BE2C (cell line): ENCODE measurements at regions not wholly inside any gene's neighbourhood (a gene's known extent, or its start where the extent isn't known, plus 50 kb on each side); places are given as distances from the start of the nearest gene placed in this dataset.

ENCODE experiments used
- DNase-seq: peaks from one replicate; pipeline ENCODE4 v3.0.0-alpha.2; 2020
- H3K27me3 ChIP-seq: fragments of 250-450 bp; sonication (Bioruptor Pico); 2 replicates; pipeline ENCODE4 v1.5.1; 2020; ENCODE audit warnings: mild to moderate bottlenecking
- H3K36me3 ChIP-seq: fragments of 250-450 bp; sonication (Bioruptor Pico); 2 replicates; pipeline ENCODE4 v1.5.1; 2020; ENCODE audit warnings: mild to moderate bottlenecking
- H3K4me1 ChIP-seq: fragments of 250-450 bp; sonication (Bioruptor Pico); 2 replicates; pipeline ENCODE4 v1.5.1; 2020
- H3K4me3 ChIP-seq: 2 replicates; pipeline ENCODE4 v1.5.1; 2011; ENCODE audit warnings: low read depth, low read length
- H3K9me3 ChIP-seq: fragments of 250-450 bp; sonication (Bioruptor Pico); 2 replicates; pipeline ENCODE4 v1.5.1; 2020
- TF ChIP-seq, protein P1 (sequence below): IDR thresholded peaks from 2 replicates; pipeline ENCODE4 v1.5.1; 2012; ENCODE audit warnings: mild to moderate bottlenecking, low read depth, low read length

DNA sequence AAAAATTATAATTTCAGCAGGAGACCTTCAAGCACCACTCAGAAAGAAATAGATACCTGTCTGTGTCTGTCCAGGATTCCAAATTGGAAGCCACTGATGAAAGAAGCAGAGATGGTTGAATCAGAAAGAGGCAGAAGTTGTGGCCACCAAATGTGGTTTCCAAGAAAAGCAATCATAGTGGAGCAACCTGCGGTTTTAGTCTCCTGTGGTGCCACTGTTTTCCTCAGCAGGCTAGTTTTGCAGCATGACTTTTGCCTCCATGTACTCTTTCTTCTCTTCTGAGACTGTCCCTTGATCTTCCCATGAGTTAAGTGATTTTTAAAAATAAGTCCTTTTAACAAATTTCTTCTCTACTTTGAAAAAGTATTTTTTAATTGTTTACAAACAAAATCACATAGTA lies 535.8 kb downstream of the CYLC2 start:
- no peaks in the 10 kb centered on the region for H3K4me1 ChIP-seq
- no peak for DNase-seq
- TF ChIP-seq, protein P1, sequence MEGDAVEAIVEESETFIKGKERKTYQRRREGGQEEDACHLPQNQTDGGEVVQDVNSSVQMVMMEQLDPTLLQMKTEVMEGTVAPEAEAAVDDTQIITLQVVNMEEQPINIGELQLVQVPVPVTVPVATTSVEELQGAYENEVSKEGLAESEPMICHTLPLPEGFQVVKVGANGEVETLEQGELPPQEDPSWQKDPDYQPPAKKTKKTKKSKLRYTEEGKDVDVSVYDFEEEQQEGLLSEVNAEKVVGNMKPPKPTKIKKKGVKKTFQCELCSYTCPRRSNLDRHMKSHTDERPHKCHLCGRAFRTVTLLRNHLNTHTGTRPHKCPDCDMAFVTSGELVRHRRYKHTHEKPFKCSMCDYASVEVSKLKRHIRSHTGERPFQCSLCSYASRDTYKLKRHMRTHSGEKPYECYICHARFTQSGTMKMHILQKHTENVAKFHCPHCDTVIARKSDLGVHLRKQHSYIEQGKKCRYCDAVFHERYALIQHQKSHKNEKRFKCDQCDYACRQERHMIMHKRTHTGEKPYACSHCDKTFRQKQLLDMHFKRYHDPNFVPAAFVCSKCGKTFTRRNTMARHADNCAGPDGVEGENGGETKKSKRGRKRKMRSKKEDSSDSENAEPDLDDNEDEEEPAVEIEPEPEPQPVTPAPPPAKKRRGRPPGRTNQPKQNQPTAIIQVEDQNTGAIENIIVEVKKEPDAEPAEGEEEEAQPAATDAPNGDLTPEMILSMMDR, result no peak

DNA sequence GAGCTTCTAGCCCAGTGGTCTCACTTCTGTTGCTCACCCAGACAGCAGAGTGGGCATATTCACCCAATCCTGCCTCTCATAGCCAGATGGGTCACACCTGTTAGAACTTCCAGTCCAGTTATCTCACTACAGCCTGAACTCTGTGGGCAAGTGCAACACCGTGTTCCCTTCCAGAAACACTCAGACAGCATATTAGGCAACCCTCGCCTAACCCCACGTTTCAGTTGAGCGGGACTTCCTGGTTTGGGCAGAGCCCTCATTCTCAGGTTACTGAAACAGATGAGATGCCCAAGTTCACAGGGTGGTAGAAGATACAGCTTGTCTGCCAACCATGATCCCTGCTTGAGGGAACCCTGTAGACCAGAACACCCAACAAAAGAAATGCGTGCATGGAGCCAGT lies 538.2 kb downstream of the CYLC2 start:
- H3K36me3 ChIP-seq, result no peaks in the 10 kb centered on the region
- TF ChIP-seq, protein P1, result no peak
- no peaks in the 10 kb centered on the region for H3K4me1 ChIP-seq
- DNase-seq, result no peak
- H3K27me3 ChIP-seq, result no peaks in the 10 kb centered on the region
- H3K4me3 ChIP-seq, result no peak overlapping the region
- H3K9me3 ChIP-seq, result no peaks in the 10 kb centered on the region

More for the DNA sequence above, 535.8 kb downstream of the CYLC2 start:
- H3K4me3 ChIP-seq, result no peak overlapping the region
- H3K27me3 ChIP-seq, result no peaks in the 10 kb centered on the region
- no peaks in the 10 kb centered on the region for H3K9me3 ChIP-seq
- H3K36me3 ChIP-seq, result no peaks in the 10 kb centered on the region

- H3K36me3 ChIP-seq, result no peaks in the 10 kb centered on the region
- no peaks in the 10 kb centered on the region for H3K27me3 ChIP-seq
- no peak overlapping the region for H3K4me3 ChIP-seq
- TF ChIP-seq, protein P1, result no peak
- H3K4me1 ChIP-seq, result no peaks in the 10 kb centered on the region
- H3K9me3 ChIP-seq, result no peaks in the 10 kb centered on the region
- no peak for DNase-seq
Observed at GRCh38 chr9:103537426-103537825, 542.3 kb downstream of the CYLC2 start.

DNA sequence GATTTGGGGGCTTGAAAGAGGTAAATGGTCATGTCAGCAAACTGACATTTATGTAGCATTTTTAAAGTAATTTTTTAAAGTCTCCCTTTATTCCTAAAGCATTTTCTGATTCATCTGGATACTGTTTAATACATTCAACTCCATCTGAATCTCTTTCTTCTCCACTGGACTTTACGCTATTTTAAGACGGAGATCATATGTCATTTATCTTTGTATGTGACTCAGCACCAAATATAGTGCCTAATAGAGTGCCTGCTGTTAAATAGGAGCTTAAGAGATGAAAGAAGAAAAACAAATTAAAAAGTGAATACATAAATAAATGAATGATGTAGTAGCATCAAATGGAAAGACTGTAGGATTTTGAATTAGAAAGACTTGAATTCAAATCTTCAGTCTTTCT lies 548.8 kb upstream of the SMC2 start:
- no peaks in the 10 kb centered on the region for H3K4me1 ChIP-seq
- no peaks in the 10 kb centered on the region for H3K9me3 ChIP-seq
- H3K36me3 ChIP-seq, result no peaks in the 10 kb centered on the region
- no peaks in the 10 kb centered on the region for H3K27me3 ChIP-seq
- H3K4me3 ChIP-seq, result no peak overlapping the region
- DNase-seq, result no peak
- TF ChIP-seq, protein P1, result no peak

GRCh38 chr9:103552712-103553111 lies 541.4 kb upstream of the SMC2 start:
- H3K4me3 ChIP-seq, result no peak overlapping the region
- H3K4me1 ChIP-seq, result no peaks in the 10 kb centered on the region
- no peak for DNase-seq
- H3K36me3 ChIP-seq, result no peaks in the 10 kb centered on the region
- TF ChIP-seq, protein P1, result no peak
- no peaks in the 10 kb centered on the region for H3K27me3 ChIP-seq
- no peaks in the 10 kb centered on the region for H3K9me3 ChIP-seq

GRCh38 chr9:103574056-103574455 lies 520.1 kb upstream of the SMC2 start:
- no peak for DNase-seq
- no peaks in the 10 kb centered on the region for H3K9me3 ChIP-seq
- TF ChIP-seq, protein P1, result no peak
- H3K4me1 ChIP-seq, result no peaks in the 10 kb centered on the region
- no peaks in the 10 kb centered on the region for H3K36me3 ChIP-seq
- H3K4me3 ChIP-seq, result no peak overlapping the region
- H3K27me3 ChIP-seq, result no peaks in the 10 kb centered on the region
